NCI-H446 treated with DMSO at 0.1 percent for 48 hours (cell line): ENCODE measurements at regions not wholly inside any gene's neighbourhood (a gene's known extent, or its start where the extent isn't known, plus 50 kb on each side); places are given as distances from the start of the nearest gene placed in this dataset.

Experiments
- DNase-seq: peaks from one replicate; lab custom pipeline; 2025; lab: John Stamatoyannopoulos, UW

DNA sequence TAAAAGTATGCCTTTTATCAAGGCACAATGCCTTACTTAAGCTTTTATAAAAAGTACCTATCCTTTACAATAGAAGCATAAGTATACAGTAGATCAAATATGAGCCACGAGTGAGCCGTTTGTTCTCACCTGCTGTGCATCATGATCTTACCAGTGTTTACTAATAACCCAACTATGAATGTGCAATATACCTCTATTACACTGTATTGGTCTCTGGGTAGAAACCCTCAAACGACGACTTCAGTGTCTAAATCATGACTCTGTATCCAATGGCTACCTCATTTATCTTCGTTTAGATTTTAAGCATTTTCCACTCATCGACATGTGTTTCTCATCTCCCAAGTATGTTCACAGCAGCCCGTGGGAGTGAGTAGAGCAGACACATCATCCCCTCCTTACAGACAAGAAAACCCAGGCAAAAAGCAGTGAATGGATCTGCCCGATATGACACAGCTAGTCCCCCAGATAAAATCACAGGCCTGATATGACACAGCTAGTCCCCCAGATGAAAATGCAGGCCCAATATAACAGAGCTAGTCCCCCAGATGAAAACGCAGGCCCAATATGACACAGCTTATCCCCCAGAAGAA, 279.8 kb downstream of the TNS1 start:
- DNase-seq, result no peak

DNA sequence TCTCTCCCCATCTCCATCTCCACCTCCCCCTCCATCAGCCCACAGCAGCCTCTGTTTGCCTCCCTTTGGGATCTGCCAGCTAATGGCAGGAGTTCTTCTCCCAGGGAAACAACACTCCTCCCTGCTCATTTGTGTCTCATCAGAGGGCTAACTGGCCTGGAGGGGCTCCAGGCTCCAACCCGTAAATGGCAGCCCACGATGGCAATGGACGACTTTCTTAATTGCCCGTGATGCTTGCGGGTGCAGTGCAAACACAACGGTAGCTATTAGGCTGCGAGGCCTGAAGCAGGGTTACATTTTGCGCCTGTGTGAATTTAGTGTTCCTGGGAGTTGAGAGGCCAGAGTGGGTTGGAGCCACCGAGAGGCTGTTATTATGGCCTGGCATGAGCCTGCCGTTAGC, 285.1 kb downstream of the TNS1 start:
- DNase-seq, result no peak

DNA sequence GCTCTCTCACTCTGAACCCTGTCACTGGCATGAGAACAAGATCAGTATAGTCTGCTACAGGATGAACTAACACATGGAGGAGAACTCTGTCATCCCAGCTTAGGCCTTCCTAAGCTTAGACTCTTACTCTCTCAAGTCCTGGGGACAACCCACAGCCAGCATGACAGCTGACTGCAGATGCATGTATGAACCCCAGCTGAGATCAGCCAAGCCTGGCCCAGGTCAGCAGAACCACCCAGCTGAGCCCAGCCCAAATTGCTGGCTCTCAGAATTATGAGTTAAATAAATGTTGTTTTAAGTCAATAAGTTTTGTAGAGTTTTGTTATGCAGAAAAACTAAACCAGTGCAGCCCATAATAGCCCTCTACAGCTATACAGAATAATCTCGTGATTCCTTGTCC, 287.3 kb downstream of the TNS1 start:
- no peak for DNase-seq

- no peak for DNase-seq
Measured at GRCh38 chr2:217714287-217714751, 288.5 kb downstream of the TNS1 start.

DNA sequence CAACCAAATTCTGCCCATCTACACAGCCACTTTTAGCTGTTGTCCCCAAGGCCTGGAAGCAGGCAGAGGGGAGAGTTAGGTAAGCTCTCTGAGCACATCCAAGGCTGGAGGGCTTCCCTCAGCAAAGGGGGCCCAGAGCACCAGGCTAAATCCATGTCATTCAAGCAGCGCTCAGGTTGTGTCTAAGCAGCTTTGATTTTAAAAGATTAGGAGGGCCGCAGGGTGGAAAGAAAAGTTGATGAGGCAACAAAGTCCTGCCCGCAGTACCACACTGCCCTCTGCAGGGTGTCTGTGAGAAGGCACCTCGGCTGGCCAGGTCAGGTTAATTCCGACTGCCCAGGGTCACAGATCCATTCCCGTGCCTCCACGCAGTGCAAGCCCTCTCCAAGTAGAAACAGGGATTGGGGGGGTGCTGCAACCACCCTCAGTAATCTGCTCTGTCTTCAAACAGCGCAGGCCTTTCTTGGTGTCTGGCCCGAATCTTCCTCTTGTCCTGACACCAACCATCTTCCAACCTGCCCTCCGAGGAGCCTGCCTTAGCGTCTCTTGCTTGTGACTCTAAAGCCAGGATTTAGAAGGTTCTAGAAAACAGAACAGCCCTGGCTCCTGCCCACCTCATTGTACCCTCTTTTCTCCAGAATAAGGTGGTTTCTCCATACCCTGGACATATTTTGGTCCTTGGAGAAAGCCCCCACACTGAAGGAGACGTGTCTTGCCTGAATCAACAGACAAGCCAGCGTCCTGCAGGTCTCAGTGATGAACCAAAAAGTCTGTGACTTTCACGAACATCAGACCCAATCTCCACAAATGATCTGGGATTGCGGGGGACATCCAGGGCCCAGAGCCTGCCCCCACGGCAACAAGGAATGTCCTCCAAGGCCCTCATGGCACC, 289.2 kb downstream of the TNS1 start:
- DNase-seq, result no peak

- DNase-seq, result no peak
Measured at GRCh38 chr2:217712431-217712830, 290.4 kb downstream of the TNS1 start.

GRCh38 chr2:217711188-217711587, 291.6 kb downstream of the TNS1 start:
- no peak for DNase-seq

GRCh38 chr2:217710211-217710765, 292.5 kb downstream of the TNS1 start:
- no peak for DNase-seq

- DNase-seq, result no peak
Measured at GRCh38 chr2:217709478-217710210, 293.2 kb downstream of the TNS1 start.

DNA sequence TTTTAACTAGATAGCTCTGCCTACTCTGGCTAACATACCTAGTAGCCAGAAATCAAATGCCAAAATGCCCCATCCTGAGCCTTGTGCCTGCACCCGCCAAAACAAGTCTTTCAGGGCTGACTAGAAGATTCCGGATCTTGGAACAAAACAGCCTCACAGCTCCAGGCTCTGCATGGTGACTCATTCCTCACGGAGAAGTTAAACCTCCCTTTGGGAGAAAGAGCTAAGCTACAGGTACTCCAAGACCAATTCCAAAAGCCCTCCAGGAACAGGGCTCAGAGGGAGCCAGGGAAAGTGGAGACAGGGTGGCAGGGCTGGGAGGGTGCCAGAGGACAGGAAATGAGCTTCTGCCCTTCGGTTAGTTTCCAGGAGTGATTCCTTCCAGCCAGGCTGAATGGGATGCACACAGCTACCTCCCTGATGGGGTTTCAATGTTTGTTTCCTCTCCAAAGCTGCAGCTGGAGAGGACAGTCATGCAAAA, 295.6 kb downstream of the TNS1 start:
- DNase-seq, result peak; percentile 66

DNA sequence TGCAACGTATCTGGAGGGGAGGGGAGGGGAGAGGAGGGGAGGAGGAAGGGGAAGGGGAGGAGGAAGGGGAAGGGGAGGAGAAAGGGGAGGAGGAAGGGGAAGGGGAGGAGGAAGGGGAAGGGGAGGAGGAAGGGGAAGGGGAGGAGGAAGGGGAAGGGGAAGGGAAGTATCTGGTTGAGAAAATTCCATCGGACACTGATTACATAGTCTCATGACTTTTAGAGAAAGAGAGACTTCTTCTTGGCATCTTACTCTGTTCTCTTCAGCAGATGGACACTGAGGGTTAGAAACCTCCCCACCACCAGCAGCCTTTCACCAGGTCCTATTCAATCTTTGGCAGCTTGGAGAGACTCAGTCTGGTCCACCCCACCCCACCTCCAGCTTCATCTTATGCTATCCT, 296.3 kb downstream of the TNS1 start:
- no peak for DNase-seq

- DNase-seq, result no peak
Measured at GRCh38 chr2:217706095-217706494, 296.7 kb downstream of the TNS1 start.

- no peak for DNase-seq
Measured at GRCh38 chr2:217705461-217705860, 297.3 kb downstream of the TNS1 start.

GRCh38 chr2:217703999-217704398, 298.8 kb downstream of the TNS1 start:
- no peak for DNase-seq

DNA sequence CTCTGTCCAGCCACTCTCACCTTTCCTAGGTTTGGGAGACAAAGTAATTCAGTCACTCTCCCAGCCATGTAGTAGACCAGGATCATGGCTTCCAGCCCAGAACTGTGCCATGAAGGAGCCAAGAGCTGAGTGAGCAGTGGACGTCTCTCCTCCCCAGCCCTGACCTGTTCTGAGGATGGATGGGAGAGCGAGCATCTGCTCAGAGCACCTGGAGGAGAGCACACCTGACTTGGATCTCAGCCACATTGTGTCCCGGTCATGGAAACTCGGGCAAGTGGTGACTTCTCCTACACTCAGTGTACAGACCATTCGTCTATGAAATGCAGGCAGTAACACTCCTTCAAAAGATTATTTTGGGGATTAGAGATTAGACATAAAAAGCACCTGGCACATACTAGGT, 299.7 kb downstream of the TNS1 start:
- DNase-seq, result no peak

GRCh38 chr2:217701622-217702021, 301.2 kb downstream of the TNS1 start:
- no peak for DNase-seq

- no peak for DNase-seq
Measured at GRCh38 chr2:217698691-217699090, 304.1 kb downstream of the TNS1 start.

DNA sequence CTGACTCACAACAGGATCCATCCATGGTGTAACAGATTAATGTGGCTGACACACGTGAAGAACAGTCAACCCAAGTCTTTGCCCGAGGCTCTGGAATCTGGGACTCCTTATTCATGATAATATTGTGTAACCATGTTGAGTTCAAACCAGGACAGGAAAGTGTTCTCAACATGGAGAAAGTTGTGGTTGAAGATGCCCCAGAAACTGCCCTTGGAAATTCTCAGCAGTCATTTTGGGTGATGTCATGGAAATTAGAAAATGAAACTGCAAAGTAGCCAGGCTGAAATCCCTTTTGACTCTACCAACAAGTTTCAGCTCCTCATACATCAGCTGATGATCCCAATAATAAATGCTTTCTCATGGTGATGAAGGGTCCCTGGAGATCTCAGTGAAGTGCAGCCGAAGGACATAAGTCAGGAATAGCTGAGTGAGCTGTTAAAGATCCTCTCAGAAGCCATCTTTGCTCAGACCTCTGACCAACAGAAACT, 307.7 kb downstream of the TNS1 start:
- no peak for DNase-seq

- no peak for DNase-seq
Measured at GRCh38 chr2:217694291-217694690, 308.5 kb downstream of the TNS1 start.

DNA sequence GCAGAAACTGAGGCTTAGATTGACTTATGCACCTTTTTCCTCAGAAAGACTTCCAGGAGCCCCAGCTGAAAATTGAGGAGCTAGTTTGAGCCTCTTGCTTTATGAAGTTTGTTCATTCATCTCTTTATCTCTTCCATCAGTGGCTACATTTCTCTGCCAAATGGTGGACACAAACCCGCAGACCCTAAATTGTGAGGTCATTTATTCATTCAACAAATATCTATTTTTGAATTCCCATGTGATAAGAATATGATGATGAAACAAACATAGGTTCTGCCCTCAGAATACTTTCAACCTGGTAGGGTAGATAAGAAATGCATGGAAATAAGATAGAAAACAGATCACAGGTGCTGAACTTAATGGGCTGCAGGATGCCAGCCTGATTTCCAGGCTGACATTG, 309.4 kb downstream of the TNS1 start:
- DNase-seq, result no peak

DNA sequence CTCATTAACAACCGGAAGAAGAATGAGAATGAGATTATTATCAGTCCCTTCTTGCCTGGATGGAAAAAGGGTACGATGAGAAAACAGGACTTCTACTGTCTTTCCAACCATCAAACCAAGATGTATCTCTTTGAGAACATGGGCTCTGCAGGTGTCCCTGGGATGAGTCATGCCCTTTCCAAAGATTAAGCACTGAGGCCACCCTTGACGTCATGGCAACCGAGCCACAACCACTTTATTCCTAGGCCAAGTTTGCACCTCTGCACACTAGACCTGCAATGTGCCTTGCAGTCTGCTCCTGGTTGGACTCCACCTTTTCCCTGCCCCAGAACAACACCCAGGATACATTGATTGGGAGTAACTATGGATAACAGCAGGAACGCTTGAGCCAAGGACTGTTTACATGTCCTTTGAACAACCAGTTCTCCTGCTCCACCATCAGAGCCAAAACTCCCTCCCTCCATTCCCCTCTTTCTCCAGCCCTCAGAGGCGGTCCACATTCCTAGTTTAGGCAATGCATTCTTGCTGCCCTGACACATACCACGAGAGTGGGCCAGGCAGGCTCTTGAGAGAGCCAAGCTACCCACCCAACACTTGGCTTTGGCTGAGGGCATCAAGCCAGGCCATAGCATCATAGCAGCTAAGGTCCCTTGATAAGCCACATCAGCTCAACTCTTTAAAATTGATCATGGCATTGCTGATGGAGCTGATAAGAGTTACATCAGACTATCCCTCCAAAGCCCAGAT, 310.7 kb downstream of the TNS1 start:
- no peak for DNase-seq

GRCh38 chr2:217691516-217691915, 311.3 kb downstream of the TNS1 start:
- DNase-seq, result no peak
